Tibial artery (tissue), 4 donors: ENCODE measurements at regions not wholly inside any gene's neighbourhood (a gene's known extent, or its start where the extent isn't known, plus 50 kb on each side); places are given as distances from the start of the nearest gene placed in this dataset.

ENCODE experiments used
- DNase-seq, 2 donors: peaks; one replicate each; pipeline ENCODE4 v3.0.0-alpha.2; 2019
- H3K27ac ChIP-seq, 2 donors: fragments of 200-600 bp; sonication (generic) in 1 of 2; 1 replicate in 1 of 2; 2 replicates in 1 of 2; pipeline ENCODE4 v1.5.1; 2018 to 2019; ENCODE audit warnings: mild to moderate bottlenecking in 1 of 2
- H3K27me3 ChIP-seq, 2 donors: fragments of 200-600 bp; sonication (generic) in 1 of 2; one replicate each; pipeline versions ENCODE4 v1.5.1 to v1.6.0; 2016 to 2019
- H3K36me3 ChIP-seq, 3 donors: fragments of 200-600 bp; sonication (generic) in 2 of 3; one replicate each; pipeline ENCODE4 v1.5.1; 2016 to 2019; ENCODE audit warnings: mild to moderate bottlenecking in 2 of 3
- H3K4me1 ChIP-seq, 4 donors: fragments of 200-600 bp; sonication (generic) in 2 of 4; 1 replicate in 3 of 4; 2 replicates in 1 of 4; pipeline ENCODE4 v1.5.1; 2016 to 2019
- H3K4me3 ChIP-seq, 2 donors: fragments of 200-600 bp; sonication (generic) in 1 of 2; 1 replicate in 1 of 2; 2 replicates in 1 of 2; pipeline ENCODE4 v1.5.1; 2018 to 2019; ENCODE audit warnings: mild to moderate bottlenecking in 2 of 2
- H3K9me3 ChIP-seq, 3 donors: fragments of 200-600 bp; sonication (generic) in 1 of 3; one replicate each; pipeline ENCODE4 v1.5.1; 2016 to 2019
- intact Hi-C: fragments of 100-400 bp; cut with DNase I; formaldehyde crosslinking; loops from one replicate; pipeline ENCODE4 v1.15.0; 2023; ENCODE audit warnings: low total_unique reads
- TF ChIP-seq, protein P1 (sequence below), 2 experiments: fragments of 200-600 bp in 1 of 2; fragments of 450-650 bp in 1 of 2; IDR thresholded peaks; one replicate each; pipeline ENCODE4 v1.5.1; 2017 to 2019; ENCODE audit warnings: antibody characterized with exemption in 2 of 2, mild to moderate bottlenecking in 1 of 2, moderate library complexity in 1 of 2

DNA sequence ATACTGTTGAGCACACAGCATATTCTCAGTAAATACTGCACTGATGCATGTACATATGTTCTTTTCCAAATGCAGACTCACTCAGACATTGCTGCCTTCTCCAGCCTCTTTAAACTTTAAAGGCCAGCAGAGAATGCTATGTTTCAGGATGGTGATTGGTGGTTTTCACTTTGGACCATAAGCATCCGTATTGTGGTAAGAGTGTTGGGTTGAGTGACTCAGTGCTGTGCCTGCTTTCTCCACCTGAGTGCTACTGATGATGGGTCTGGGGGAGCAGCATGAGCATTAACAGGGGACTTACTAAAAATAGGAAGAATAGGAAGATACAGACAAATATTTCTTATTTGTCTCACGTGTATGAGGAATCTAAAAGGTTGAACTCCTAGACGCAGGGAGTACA lies 56.3 kb upstream of the ZNF92 start:
- Histone ChIP-seq H3K27ac (no peak overlapping the region), H3K4me1 (no peaks in the 10 kb centered on the region), H3K9me3 (no peaks in the 10 kb centered on the region), H3K27me3 (no peaks in the 10 kb centered on the region), H3K4me3 (no peak overlapping the region), H3K36me3 (no peaks in the 10 kb centered on the region)
- DNase-seq = no peak
- TF ChIP-seq, protein P1, sequence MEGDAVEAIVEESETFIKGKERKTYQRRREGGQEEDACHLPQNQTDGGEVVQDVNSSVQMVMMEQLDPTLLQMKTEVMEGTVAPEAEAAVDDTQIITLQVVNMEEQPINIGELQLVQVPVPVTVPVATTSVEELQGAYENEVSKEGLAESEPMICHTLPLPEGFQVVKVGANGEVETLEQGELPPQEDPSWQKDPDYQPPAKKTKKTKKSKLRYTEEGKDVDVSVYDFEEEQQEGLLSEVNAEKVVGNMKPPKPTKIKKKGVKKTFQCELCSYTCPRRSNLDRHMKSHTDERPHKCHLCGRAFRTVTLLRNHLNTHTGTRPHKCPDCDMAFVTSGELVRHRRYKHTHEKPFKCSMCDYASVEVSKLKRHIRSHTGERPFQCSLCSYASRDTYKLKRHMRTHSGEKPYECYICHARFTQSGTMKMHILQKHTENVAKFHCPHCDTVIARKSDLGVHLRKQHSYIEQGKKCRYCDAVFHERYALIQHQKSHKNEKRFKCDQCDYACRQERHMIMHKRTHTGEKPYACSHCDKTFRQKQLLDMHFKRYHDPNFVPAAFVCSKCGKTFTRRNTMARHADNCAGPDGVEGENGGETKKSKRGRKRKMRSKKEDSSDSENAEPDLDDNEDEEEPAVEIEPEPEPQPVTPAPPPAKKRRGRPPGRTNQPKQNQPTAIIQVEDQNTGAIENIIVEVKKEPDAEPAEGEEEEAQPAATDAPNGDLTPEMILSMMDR (IDR thresholded peaks at IDR 0.05) = no peak
- intact Hi-C loops = no loop called here

DNA sequence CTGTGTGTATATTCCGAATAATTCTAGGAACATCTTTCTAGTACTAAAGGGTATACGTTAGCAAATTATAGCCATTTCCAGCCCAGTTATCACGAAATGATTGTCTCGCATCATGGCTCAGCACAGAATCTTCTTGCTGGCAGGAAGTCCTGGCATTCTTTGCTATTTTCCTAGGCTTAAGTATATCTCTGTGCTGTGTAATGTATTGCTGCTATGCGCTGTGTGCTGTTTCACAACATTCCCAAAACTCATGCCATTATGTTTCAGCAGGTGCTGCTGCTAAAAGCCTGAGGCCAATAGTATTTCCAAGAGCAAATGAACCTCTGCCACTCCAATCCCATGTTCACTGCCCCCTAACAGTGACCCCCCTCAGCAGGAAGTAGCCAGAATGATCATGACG lies 62.9 kb upstream of the ZNF92 start:
- TF ChIP-seq, protein P1 (IDR thresholded peaks at IDR 0.05) = no peak
- Histone ChIP-seq H3K4me1 (no peaks in the 10 kb centered on the region), H3K27ac (no peak overlapping the region), H3K27me3 (peaks cover 0 to 3% of the 10 kb centered on the region in 2 donors), H3K36me3 (no peaks in the 10 kb centered on the region), H3K4me3 (no peak overlapping the region), H3K9me3 (no peaks in the 10 kb centered on the region)
- DNase-seq = no peak
- intact Hi-C loops = no loop called here

DNA sequence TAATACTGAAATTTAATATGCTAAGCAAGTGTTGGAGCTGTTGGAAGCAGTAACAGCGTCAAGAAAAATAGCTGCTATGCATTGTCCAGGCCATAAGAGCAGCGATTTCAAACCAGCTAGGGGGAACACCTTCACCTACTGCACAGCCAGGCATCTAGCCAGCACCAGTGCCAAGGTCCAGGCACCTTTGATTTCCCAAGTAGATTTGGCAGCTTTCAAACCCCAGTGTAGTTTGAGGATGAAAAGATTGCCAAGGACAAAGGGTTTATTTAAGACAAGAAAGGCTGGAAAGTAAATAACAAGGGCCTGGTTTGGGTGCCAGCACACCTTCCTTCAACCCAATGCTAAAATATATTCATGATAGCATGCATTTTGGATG lies 65.4 kb upstream of the ZNF92 start:
- H3K36me3 ChIP-seq = no peaks in the 10 kb centered on the region
- no peak for DNase-seq
- no peak overlapping the region for H3K27ac ChIP-seq
- H3K4me1 ChIP-seq = no peaks in the 10 kb centered on the region
- intact Hi-C loops = no loop called here
- TF ChIP-seq, protein P1 (IDR thresholded peaks at IDR 0.05) = no peak
- H3K27me3 ChIP-seq = peaks cover 0 to 6% of the 10 kb centered on the region in 2 donors
- H3K9me3 ChIP-seq = no peaks in the 10 kb centered on the region
- H3K4me3 ChIP-seq = no peak overlapping the region

DNA sequence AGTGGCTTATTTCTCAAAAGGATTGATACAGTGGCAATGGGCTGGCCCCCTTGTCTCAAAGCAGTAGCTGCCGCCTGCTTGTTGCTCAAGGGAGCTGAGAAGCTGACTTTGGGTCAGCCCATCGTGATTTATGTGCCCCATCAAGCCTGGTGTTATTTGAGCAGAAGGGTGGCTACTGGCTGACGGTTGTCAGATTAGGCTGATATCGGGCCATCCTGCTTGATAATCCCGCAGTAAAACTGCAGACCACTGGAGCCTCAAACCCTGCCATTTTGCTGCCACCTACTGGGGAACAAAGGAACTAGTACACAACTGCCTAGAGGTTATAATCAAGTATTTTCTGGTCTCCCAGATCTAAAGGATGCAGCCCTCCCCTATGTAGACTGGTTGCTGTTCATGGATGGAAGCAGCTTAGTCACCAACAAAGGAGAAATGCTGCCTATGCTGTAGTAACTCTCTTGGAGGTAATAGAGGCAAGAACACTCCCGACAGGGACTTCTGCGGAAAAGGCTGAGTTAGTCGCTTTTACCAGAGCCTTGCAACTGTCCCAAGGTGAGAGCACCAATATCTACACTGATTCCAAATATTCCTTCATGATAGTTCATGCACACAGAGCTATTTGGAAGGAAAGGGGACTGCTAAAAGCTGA lies 65.9 kb upstream of the ZNF92 start:
- TF ChIP-seq, protein P1 (IDR thresholded peaks at IDR 0.05) = peak; percentile 60 to 71
- intact Hi-C loops = no loop called here
- Histone ChIP-seq H3K4me3 (no peak overlapping the region), H3K36me3 (no peaks in the 10 kb centered on the region), H3K27me3 (peaks cover 0 to 6% of the 10 kb centered on the region in 2 donors), H3K9me3 (no peaks in the 10 kb centered on the region), H3K27ac (no peak overlapping the region), H3K4me1 (no peaks in the 10 kb centered on the region)
- DNase-seq = no peak

DNA sequence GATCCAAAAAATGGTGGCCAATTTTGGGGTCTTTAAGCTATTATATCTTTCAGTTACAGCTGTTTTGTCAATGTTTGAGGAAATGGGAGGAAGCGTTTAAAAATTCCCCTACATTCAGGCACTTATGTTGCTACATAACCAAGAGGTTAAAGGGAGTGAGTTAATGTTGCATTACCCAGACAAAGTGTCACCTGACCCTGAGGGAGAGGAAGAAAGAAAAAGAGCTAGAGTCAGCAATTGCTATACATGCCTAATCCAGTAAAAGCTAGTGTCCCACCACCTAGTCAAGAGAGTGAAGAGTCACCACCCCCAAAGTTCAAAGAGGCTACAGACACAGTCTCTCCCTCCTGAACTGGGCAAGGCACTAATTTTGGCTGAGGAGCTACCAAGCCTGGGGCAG lies 69.5 kb upstream of the ZNF92 start:
- no peak for DNase-seq
- intact Hi-C loops = no loop called here
- Histone ChIP-seq H3K36me3 (no peaks in the 10 kb centered on the region), H3K27me3 (peaks cover 0 to 6% of the 10 kb centered on the region in 2 donors), H3K27ac (no peak overlapping the region), H3K9me3 (no peaks in the 10 kb centered on the region), H3K4me3 (no peak overlapping the region), H3K4me1 (no peaks in the 10 kb centered on the region)
- TF ChIP-seq, protein P1 (IDR thresholded peaks at IDR 0.05) = no peak

DNA sequence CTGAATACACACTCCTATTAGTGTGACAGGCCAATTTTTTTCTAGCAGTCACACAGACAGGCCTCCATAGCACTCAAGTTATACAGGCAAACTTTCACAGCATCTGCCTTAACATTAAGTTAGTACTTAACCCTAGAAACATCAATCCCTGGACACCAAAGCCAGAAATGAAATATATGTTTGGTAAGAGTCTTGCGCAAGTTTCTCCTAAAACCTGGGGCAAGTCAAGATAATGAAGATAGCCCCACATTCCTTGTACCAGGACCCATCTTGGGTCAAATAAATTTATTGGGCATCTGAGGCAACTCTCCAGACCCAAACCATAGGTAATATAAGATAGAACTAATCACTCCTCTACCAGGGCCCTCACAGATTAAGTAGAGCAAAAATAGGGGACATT lies 70.8 kb upstream of the ZNF92 start:
- H3K27ac ChIP-seq = no peak overlapping the region
- TF ChIP-seq, protein P1 (IDR thresholded peaks at IDR 0.05) = no peak
- no peak for DNase-seq
- H3K36me3 ChIP-seq = no peaks in the 10 kb centered on the region
- no peak overlapping the region for H3K4me3 ChIP-seq
- H3K4me1 ChIP-seq = no peaks in the 10 kb centered on the region
- peaks cover 0 to 3% of the 10 kb centered on the region in 2 donors for H3K27me3 ChIP-seq
- no peaks in the 10 kb centered on the region for H3K9me3 ChIP-seq
- intact Hi-C loops = no loop called here
